Smooth muscle cell (in vitro differentiated cells): ENCODE measurements at regions not wholly inside any gene's neighbourhood (a gene's known extent, or its start where the extent isn't known, plus 50 kb on each side); places are given as distances from the start of the nearest gene placed in this dataset.

ENCODE experiments used
- DNase-seq: peaks from one replicate; lab custom pipeline; 2025; ENCODE audit not compliant: unreplicated experiment; lab: John Stamatoyannopoulos, UW
- H2AFZ ChIP-seq: fragments of 200-600 bp; sonication (generic); 2 replicates; pipeline ENCODE4 v1.6.0; 2016; ENCODE audit warnings: antibody characterized with exemption, low read depth, mild to moderate bottlenecking
- H3F3A ChIP-seq: fragments of 200-600 bp; sonication (generic); 2 replicates; pipeline ENCODE4 v1.6.0; 2017; ENCODE audit warnings: antibody characterized with exemption, low read depth
- H3K27ac ChIP-seq: fragments of 200-600 bp; sonication (generic); 2 replicates; pipeline ENCODE4 v1.5.1; 2016; ENCODE audit warnings: low read depth, mild to moderate bottlenecking
- H3K27me3 ChIP-seq: fragments of 200-600 bp; sonication (generic); 2 replicates; pipeline ENCODE4 v1.6.1; 2016; ENCODE audit warnings: low read depth, mild to moderate bottlenecking
- H3K36me3 ChIP-seq: fragments of 200-600 bp; sonication (generic); 2 replicates; pipeline ENCODE4 v1.5.1; 2016; ENCODE audit warnings: low read depth
- H3K4me1 ChIP-seq: fragments of 200-600 bp; sonication (generic); 2 replicates; pipeline ENCODE4 v1.5.1; 2016; ENCODE audit warnings: low read depth
- H3K4me2 ChIP-seq: fragments of 200-600 bp; sonication (generic); 2 replicates; pipeline ENCODE4 v1.6.0; 2016; ENCODE audit warnings: mild to moderate bottlenecking
- H3K4me3 ChIP-seq: fragments of 200-600 bp; sonication (generic); 2 replicates; pipeline ENCODE4 v1.5.1; 2016; ENCODE audit warnings: mild to moderate bottlenecking
- H3K79me2 ChIP-seq: fragments of 200-600 bp; sonication (generic); 2 replicates; pipeline ENCODE4 v1.6.0; 2016; ENCODE audit warnings: low read depth, mild to moderate bottlenecking
- H3K9ac ChIP-seq: fragments of 200-600 bp; sonication (generic); 2 replicates; pipeline ENCODE4 v1.6.0; 2016; ENCODE audit warnings: low read depth
- H3K9me3 ChIP-seq: fragments of 200-600 bp; sonication (generic); replicated peaks from 2 replicates; pipeline ENCODE4 v1.5.1; 2016; ENCODE audit warnings: low read depth
- H4K20me1 ChIP-seq: fragments of 200-600 bp; sonication (generic); 2 replicates; pipeline ENCODE4 v1.6.0; 2016; ENCODE audit warnings: low read depth
- CTCF ChIP-seq: fragments of 200-600 bp; sonication (generic); IDR thresholded peaks from 2 replicates; pipeline ENCODE4 v1.5.1; 2017; ENCODE audit warnings: borderline replicate concordance, mild to moderate bottlenecking, antibody characterized with exemption; ENCODE audit not compliant: insufficient read depth, poor library complexity, severe bottlenecking
- WGBS: methylation state at CpG from one replicate; pipeline ENCODE4 v1.1.7; 2016; ENCODE audit warnings: low lambda C conversion rate; 5-methylcytosine and 5-hydroxymethylcytosine counted together

- Histone ChIP-seq H3K27ac (no peak overlapping the region), H3K4me2 (no peak overlapping the region), H3K79me2 (no peaks in the 10 kb centered on the region), H2AFZ (no peak overlapping the region), H3F3A (no peaks in the 10 kb centered on the region), H3K27me3 (no peaks in the 10 kb centered on the region), H3K36me3 (no peaks in the 10 kb centered on the region), H3K4me3 (no peak overlapping the region), H3K4me1 (no peaks in the 10 kb centered on the region), H3K9me3 (no peaks in the 10 kb centered on the region), H3K9ac (no peak overlapping the region), H4K20me1 (no peaks in the 10 kb centered on the region)
- TF ChIP-seq CTCF, result no peak
- no peak for DNase-seq
- 79% methylated on average over 3 of the region's 3 CpGs for WGBS
These were observed 161.8 kb downstream of the ICE1 start for GRCh38 chr5:5584236-5584745.

GRCh38 chr5:5583832-5584231 lies 161.4 kb downstream of the ICE1 start:
- no peak for DNase-seq
- no peaks in the 10 kb centered on the region for H4K20me1 ChIP-seq
- no peak overlapping the region for H3K9ac ChIP-seq
- H3K4me2 ChIP-seq, result no peak overlapping the region
- H3K36me3 ChIP-seq, result no peaks in the 10 kb centered on the region
- H3K9me3 ChIP-seq, result no peaks in the 10 kb centered on the region
- no peak overlapping the region for H3K27ac ChIP-seq
- H3K4me1 ChIP-seq, result no peaks in the 10 kb centered on the region
- no peak overlapping the region for H2AFZ ChIP-seq
- H3K79me2 ChIP-seq, result no peaks in the 10 kb centered on the region
- H3K27me3 ChIP-seq, result no peaks in the 10 kb centered on the region
- 86% methylated on average over 5 of the region's 5 CpGs for WGBS
- TF ChIP-seq CTCF, result no peak
- H3F3A ChIP-seq, result no peaks in the 10 kb centered on the region
- no peak overlapping the region for H3K4me3 ChIP-seq

- Histone ChIP-seq H3K27me3 (no peaks in the 10 kb centered on the region), H3K4me3 (no peak overlapping the region), H3K27ac (no peak overlapping the region), H3K9me3 (no peaks in the 10 kb centered on the region), H3K36me3 (no peaks in the 10 kb centered on the region), H3K4me1 (no peaks in the 10 kb centered on the region), H4K20me1 (no peaks in the 10 kb centered on the region), H3K4me2 (no peak overlapping the region), H3K9ac (no peak overlapping the region), H3F3A (no peaks in the 10 kb centered on the region), H3K79me2 (no peaks in the 10 kb centered on the region), H2AFZ (no peak overlapping the region)
- TF ChIP-seq CTCF, result no peak
- 89% methylated on average over 5 of the region's 5 CpGs for WGBS
- no peak for DNase-seq
These were observed 160.7 kb downstream of the ICE1 start for GRCh38 chr5:5583023-5583765.

- Histone ChIP-seq H3K79me2 (no peaks in the 10 kb centered on the region), H2AFZ (no peak overlapping the region), H3K4me2 (no peak overlapping the region), H3K4me1 (no peaks in the 10 kb centered on the region), H3K36me3 (no peaks in the 10 kb centered on the region), H4K20me1 (no peaks in the 10 kb centered on the region), H3K27ac (no peak overlapping the region), H3K4me3 (no peak overlapping the region), H3K9ac (no peak overlapping the region), H3K9me3 (no peaks in the 10 kb centered on the region), H3K27me3 (no peaks in the 10 kb centered on the region), H3F3A (no peaks in the 10 kb centered on the region)
- WGBS, result 85% methylated on average over 3 of the region's 3 CpGs
- DNase-seq, result no peak
- TF ChIP-seq CTCF, result no peak
These were observed 158.6 kb downstream of the ICE1 start for GRCh38 chr5:5581080-5581479.
